Caco-2 (cell line): ENCODE measurements at regions not wholly inside any gene's neighbourhood (a gene's known extent, or its start where the extent isn't known, plus 50 kb on each side); places are given as distances from the start of the nearest gene placed in this dataset.

Experiments
- BruUV-seq: library from RNA; stranded (reverse); fragments of 400-500 nt; replicated peaks from 2 replicates; lab custom pipeline; 2021; lab: Mats Ljungman, UMichigan
- CTCF ChIA-PET: fragments of 300-600 bp; sonication (Branson Sonifier 250); formaldehyde crosslinking; loops from one replicate; lab custom pipeline; 2022; ENCODE audit warnings: antibody characterized with exemption; lab: Charles Lee
- POLR2A ChIA-PET: fragments of 300-600 bp; sonication (Branson Sonifier 250); formaldehyde crosslinking; loops from one replicate; lab custom pipeline; 2022; ENCODE audit warnings: antibody characterized with exemption; lab: Charles Lee
- DNase-seq, 2 experiments: peaks; one replicate each; pipeline versions ENCODE4 v3.0.0 to v3.0.0-alpha.2; 2020 to 2022
- H3K27me3 ChIP-seq: replicated peaks from 2 replicates; pipeline ENCODE4 v1.6.0; 2011; ENCODE audit warnings: low read length; ENCODE audit not compliant: control insufficient read depth, insufficient read depth
- H3K36me3 ChIP-seq: 2 replicates; pipeline ENCODE4 v1.5.1; 2011; ENCODE audit warnings: low read length; ENCODE audit not compliant: control insufficient read depth, insufficient read depth
- H3K4me1 ChIP-seq: fragments of 250-450 bp; sonication (Bioruptor Pico); 2 replicates; pipeline ENCODE4 v1.5.1; 2020; ENCODE audit warnings: mild to moderate bottlenecking
- H3K4me3 ChIP-seq: 2 replicates; pipeline ENCODE4 v1.5.1; 2011; ENCODE audit warnings: low read depth, mild to moderate bottlenecking, control low read depth, low read length
- H3K9me3 ChIP-seq: fragments of 250-450 bp; sonication (Bioruptor Pico); 2 replicates; pipeline ENCODE4 v1.5.1; 2020; ENCODE audit warnings: mild to moderate bottlenecking, moderate library complexity
- H3K27ac Mint-ChIP-seq: one replicate; pipeline ENCODE4 v1.8.0; 2022; ENCODE audit warnings: mixed read lengths; ENCODE audit not compliant: unreplicated experiment
- H3K27me3 Mint-ChIP-seq: one replicate; pipeline ENCODE4 v1.8.0; 2022; ENCODE audit warnings: mixed read lengths; ENCODE audit not compliant: insufficient read depth, unreplicated experiment
- H3K36me3 Mint-ChIP-seq: one replicate; pipeline ENCODE4 v1.8.0; 2022; ENCODE audit warnings: mild to moderate bottlenecking, mixed read lengths; ENCODE audit not compliant: insufficient read depth, unreplicated experiment
- H3K4me1 Mint-ChIP-seq: one replicate; pipeline ENCODE4 v1.8.0; 2022; ENCODE audit warnings: low read depth, mixed read lengths; ENCODE audit not compliant: unreplicated experiment
- H3K4me3 Mint-ChIP-seq: one replicate; pipeline ENCODE4 v1.8.0; 2022; ENCODE audit warnings: mild to moderate bottlenecking, moderate library complexity, mixed read lengths; ENCODE audit not compliant: unreplicated experiment
- H3K9me3 Mint-ChIP-seq: one replicate; pipeline ENCODE4 v1.8.0; 2022; ENCODE audit warnings: mixed read lengths; ENCODE audit not compliant: unreplicated experiment
- intact Hi-C: fragments of 100-400 bp; cut with micrococcal nuclease; formaldehyde crosslinking; loops from one replicate; pipeline ENCODE4 v1.10.0; 2022; ENCODE audit not compliant: unreplicated experiment
- TF ChIP-seq, protein P1 (sequence below), 2 experiments: fragments of 200-600 bp in 1 of 2; IDR thresholded peaks; 1 replicate in 1 of 2; 2 replicates in 1 of 2; pipeline versions ENCODE4 v1.5.1 to v1.8.0; 2011 to 2022; ENCODE audit warnings: antibody characterized with exemption in 1 of 2, control low read depth in 1 of 2, inconsistent platforms in 1 of 2, low read depth in 1 of 2, low read length in 1 of 2, mild to moderate bottlenecking in 1 of 2, moderate library complexity in 1 of 2; ENCODE audit not compliant: insufficient read depth in 1 of 2, severe bottlenecking in 1 of 2, unreplicated experiment in 1 of 2

DNA sequence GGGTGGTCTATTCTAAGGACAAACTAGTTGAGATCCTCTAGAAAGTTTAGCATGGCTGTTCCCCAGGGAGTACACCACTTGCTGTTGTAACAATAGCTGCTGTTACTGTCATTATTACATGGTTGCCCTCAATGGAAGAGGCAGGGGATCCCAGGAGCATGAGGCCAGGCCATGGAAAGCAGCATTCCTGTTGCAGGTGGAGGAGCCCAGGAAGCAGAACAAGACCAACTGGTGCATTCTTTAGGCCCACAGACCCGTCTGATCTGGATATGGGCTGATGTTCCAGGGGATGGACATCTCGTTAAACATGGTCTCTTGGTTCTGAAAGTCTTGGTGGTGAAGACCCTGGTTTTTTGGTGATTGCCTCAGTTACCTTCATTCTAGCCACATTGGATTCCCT lies 109.2 kb upstream of the WSCD2 start:
- Histone ChIP-seq H3K36me3 (no peaks in the 10 kb centered on the region), H3K9me3 (no peaks in the 10 kb centered on the region), H3K27me3 (no peaks in the 10 kb centered on the region), H3K4me1 (peaks cover 9% of the 10 kb centered on the region), H3K4me3 (no peak overlapping the region)
- H3K9me3 Mint-ChIP-seq, result no peaks in the 10 kb centered on the region
- no peak for DNase-seq
- no TSS peak for BruUV-seq
- ChIA-PET CTCF (no interaction called here), POLR2A (no interaction called here)
- no peak overlapping the region for H3K27ac Mint-ChIP-seq
- no peaks in the 10 kb centered on the region for H3K27me3 Mint-ChIP-seq
- TF ChIP-seq, protein P1, sequence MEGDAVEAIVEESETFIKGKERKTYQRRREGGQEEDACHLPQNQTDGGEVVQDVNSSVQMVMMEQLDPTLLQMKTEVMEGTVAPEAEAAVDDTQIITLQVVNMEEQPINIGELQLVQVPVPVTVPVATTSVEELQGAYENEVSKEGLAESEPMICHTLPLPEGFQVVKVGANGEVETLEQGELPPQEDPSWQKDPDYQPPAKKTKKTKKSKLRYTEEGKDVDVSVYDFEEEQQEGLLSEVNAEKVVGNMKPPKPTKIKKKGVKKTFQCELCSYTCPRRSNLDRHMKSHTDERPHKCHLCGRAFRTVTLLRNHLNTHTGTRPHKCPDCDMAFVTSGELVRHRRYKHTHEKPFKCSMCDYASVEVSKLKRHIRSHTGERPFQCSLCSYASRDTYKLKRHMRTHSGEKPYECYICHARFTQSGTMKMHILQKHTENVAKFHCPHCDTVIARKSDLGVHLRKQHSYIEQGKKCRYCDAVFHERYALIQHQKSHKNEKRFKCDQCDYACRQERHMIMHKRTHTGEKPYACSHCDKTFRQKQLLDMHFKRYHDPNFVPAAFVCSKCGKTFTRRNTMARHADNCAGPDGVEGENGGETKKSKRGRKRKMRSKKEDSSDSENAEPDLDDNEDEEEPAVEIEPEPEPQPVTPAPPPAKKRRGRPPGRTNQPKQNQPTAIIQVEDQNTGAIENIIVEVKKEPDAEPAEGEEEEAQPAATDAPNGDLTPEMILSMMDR (IDR thresholded peaks at IDR 0.05; ENCODE audit: insufficient read depth in 1 of 2, low read depth in 1 of 2, low read length in 1 of 2, severe bottlenecking in 1 of 2, unreplicated experiment in 1 of 2), result no peak
- H3K4me3 Mint-ChIP-seq, result no peak overlapping the region
- no peaks in the 10 kb centered on the region for H3K4me1 Mint-ChIP-seq
- intact Hi-C loops, result no loop called here
- peaks cover 5% of the 10 kb centered on the region for H3K36me3 Mint-ChIP-seq

DNA sequence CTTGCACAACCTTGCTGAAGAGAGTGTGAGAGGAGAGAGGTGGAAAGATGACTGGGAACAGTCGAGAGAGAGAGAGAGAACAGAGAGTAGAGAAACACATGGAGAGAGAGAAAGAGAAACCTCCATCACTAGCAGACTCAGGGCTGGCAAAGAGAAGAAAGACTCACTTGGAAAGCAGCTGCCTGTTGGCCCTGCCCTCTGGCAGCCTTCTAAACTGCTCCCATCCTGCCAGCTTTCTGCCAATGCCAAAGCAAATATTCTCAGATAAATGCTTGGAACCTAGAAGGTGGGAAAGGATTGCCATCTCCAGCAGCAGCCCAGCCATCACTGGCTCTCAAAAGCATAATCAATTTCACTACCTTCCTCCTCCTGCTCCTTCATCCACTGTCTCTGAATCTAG lies 107.9 kb upstream of the WSCD2 start:
- ChIA-PET POLR2A (no interaction called here), CTCF (no interaction called here)
- no peaks in the 10 kb centered on the region for H3K27me3 Mint-ChIP-seq
- peaks cover 5% of the 10 kb centered on the region for H3K36me3 Mint-ChIP-seq
- H3K4me3 Mint-ChIP-seq, result no peak overlapping the region
- no TSS peak for BruUV-seq
- no peaks in the 10 kb centered on the region for H3K36me3 ChIP-seq
- peaks cover 4% of the 10 kb centered on the region for H3K4me1 ChIP-seq
- H3K27ac Mint-ChIP-seq, result no peak overlapping the region
- TF ChIP-seq, protein P1 (IDR thresholded peaks at IDR 0.05; ENCODE audit: insufficient read depth in 1 of 2, low read depth in 1 of 2, low read length in 1 of 2, severe bottlenecking in 1 of 2, unreplicated experiment in 1 of 2), result no peak
- no peaks in the 10 kb centered on the region for H3K9me3 ChIP-seq
- intact Hi-C loops, result no loop called here
- no peak for DNase-seq
- H3K4me1 Mint-ChIP-seq, result no peaks in the 10 kb centered on the region
- H3K4me3 ChIP-seq, result no peak overlapping the region
- no peaks in the 10 kb centered on the region for H3K9me3 Mint-ChIP-seq
- H3K27me3 ChIP-seq, result no peaks in the 10 kb centered on the region

DNA sequence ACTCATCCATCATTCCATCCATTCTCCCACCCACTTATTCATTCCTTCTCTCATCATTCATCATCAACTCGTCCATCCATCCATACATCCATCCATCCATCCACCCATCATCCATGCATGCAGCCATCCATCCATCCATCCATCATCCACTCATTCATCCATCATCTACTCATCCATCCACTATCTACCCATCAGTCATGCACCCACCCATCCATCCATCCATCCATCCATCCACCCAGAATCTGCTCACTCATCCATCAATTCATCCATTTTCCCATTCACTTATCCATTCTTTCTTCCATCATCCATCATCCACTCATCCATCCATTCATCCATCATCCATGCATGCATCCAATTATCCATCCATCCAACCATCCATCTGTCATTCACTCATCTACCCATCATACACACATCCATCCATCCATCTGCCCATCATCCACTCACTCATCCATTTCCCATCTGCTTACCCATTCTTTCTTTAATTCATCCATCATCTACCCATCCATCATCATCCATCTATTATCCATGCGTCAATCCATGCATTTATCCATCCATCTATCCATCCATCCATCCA lies 107.1 kb upstream of the WSCD2 start:
- TF ChIP-seq, protein P1 (IDR thresholded peaks at IDR 0.05; ENCODE audit: insufficient read depth in 1 of 2, low read depth in 1 of 2, low read length in 1 of 2, severe bottlenecking in 1 of 2, unreplicated experiment in 1 of 2), result no peak
- no peak for DNase-seq
- ChIA-PET CTCF (no interaction called here), POLR2A (no interaction called here)
- no peaks in the 10 kb centered on the region for H3K9me3 Mint-ChIP-seq
- Histone ChIP-seq H3K27me3 (no peaks in the 10 kb centered on the region), H3K36me3 (no peaks in the 10 kb centered on the region), H3K9me3 (no peaks in the 10 kb centered on the region), H3K4me3 (no peak overlapping the region), H3K4me1 (no peaks in the 10 kb centered on the region)
- BruUV-seq, result no TSS peak
- H3K4me3 Mint-ChIP-seq, result no peak overlapping the region
- no peak overlapping the region for H3K27ac Mint-ChIP-seq
- no peaks in the 10 kb centered on the region for H3K4me1 Mint-ChIP-seq
- intact Hi-C loops, result no loop called here
- peaks cover 5% of the 10 kb centered on the region for H3K36me3 Mint-ChIP-seq
- H3K27me3 Mint-ChIP-seq, result no peaks in the 10 kb centered on the region
